ENCODE measurements at regions not wholly inside any gene's neighbourhood (a gene's known extent, or its start where the extent isn't known, plus 50 kb on each side); places are given as distances from the start of the nearest gene placed in this dataset.

GRCh38 chr2:118498943-118499342 lies 348.5 kb downstream of the EN1 start:
- DNase-seq = no peak

DNA sequence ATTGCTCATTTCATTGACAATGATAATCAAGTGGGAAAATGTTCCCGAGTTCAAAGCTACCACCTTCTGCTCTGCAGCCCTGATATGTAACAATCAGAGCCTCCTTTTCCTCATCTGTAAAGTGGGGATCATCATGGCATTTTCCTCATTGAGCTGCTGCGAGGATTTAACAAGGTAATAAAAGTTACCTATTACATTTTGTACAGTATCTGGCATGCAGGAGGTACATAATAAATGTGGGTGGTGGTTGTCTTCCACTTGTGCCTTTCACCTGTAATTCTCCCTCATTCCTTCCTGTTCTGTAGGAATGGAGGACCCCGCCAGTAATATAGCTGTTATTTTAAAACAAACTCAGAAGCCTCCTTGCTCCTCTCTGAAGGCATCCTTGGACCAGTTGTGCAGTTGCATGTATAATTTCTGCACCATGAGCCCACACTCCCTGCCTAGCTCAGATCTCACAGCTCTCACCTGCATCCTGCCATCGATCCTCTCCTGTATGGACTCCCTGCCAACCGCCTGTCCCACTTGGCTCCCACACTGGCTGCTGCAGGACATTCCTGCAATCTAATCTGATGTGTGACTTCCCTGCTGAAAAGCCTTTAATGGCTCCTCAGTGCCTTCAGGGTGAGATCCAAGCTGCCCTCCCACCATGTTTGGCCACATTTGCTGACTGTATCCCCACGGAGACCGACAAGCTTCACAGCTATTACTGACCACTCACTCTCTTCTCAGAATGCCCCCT lies 350.4 kb downstream of the EN1 start:
- no peak for DNase-seq

GRCh38 chr2:118496467-118496866 lies 351.0 kb downstream of the EN1 start:
- DNase-seq = no peak

DNA sequence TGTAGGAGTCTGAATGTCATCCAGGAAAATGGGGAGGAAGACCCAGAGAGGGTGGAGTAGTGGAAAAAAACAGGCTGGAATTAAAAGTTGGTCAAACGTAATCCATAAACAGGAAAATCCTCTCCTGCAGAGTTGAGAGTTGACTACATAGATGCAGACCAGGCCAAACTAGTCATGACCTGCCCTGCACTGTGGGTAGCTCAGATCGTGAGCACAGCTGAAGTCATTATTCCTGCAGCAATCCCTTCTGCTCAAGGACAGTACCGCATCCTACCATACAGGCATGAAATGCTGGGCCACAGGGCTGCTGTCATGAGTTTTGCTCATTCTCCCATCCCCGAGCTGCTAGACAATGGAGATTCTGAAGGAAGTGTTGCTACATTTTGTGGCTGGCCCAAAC lies 352.2 kb downstream of the EN1 start:
- DNase-seq = no peak

- no peak for DNase-seq
Measured at GRCh38 chr2:118493213-118493612, 354.2 kb downstream of the EN1 start.

DNA sequence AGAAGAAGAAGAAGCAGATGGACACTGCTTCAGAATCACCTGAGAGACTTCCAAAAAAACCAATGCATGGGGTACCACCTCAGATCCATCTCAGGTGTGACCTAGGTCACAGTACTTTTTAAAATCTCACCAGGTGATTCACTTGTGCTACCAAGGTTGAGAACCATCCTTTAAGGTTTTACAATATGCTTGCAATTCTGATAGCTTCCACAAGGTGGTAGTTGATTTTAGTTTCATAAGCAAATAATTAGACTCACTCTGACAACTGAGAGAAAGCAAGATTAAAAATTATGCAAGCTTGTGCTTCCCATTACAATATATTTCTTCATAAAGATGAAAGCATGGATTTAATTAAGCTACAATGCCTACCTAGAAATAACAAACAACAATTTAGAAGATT lies 355.1 kb downstream of the EN1 start:
- no peak for DNase-seq

GRCh38 chr2:118490330-118490729 lies 357.1 kb downstream of the EN1 start:
- no peak for DNase-seq

DNA sequence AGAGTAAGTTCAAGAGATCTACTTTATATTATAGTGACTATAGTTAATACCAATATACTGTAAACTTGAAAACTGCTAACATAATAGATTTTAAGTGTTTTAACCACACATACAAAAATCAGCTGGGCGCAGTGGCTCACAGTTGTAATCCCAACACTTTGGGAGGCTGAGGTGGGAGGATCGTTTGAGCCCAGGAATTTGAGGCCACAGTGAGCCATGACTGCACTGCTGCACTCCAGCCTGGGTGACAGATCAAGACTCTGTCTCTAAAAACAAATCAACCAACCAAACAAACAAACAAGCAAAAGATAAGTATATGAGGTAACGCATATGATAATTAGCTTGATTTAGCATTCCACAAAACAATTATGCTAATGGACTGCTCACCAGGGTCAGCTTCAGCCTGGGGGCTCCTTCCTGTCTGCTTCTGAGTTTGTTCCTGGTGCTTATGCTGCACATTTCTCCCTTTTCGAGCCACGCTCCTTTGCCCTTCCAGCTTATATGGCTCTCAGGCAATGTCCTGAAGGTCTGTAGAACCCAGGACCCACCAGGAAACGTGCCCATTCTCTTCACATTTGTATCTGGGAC lies 357.6 kb downstream of the EN1 start:
- no peak for DNase-seq

- DNase-seq = no peak
Measured at GRCh38 chr2:118481299-118481698, 366.1 kb downstream of the EN1 start.

GRCh38 chr2:118479020-118479419 lies 368.4 kb downstream of the EN1 start:
- DNase-seq = no peak

DNA sequence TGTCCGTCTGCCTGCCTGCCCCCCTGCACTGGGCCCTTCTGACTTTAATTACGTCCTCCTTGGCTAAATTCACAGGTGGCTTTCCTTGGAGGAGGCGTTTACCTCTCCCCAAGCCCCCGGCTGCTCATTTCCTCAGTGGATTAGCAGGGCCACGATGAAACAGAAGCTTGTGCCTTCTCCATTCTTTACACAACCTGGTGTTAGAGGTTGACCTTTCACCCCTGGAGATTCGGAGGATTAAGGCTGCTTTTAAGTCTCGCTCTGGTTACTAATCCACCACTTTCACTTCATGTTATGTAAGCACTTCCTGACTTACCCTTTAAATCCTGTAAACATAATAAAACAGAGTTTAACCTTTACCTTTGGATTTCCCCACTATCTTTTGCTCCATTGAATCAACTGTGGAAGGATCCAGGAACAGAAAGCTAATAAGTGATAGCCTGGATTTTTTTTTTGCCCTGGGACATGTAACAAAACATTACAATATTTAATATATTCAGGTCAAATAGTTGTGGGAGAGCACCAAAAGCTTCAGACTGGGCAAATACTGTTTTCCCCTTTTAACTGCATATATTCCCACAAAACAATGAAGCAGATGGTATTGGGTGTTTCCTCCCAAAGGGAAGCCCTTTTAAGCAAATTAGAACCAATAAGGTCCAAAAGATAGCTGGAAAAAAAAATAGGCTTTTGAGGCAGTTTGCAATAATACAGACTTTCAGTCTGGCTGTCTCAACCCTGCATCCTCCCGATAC lies 370.2 kb downstream of the EN1 start:
- no peak for DNase-seq

DNA sequence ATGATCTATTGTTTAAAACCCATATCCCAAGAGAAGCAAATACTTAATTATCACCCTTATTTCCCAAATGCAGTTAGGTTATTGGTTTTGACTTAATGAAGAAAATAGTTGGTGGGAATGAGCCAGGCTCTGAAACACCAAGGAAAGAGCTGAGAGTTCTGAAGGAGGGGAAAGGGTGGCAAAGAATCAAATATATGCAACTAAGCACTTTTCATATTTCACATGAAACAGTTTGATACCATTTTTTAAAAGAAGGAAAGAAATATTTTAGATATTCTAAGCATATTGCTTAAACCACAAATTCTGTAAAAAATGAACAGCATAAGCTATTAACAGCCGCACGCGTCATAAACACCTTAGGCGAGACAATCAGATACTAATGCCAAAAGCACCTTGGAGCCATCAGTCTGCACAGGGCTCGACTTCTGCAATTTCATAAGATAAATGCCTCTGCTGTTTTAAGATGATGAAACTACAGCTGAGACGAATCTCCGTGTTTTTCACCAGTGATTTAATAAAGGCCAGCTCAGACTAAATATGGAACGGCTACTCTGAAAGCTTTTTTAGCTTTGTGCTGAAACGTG lies 371.7 kb downstream of the EN1 start:
- DNase-seq = no peak

DNA sequence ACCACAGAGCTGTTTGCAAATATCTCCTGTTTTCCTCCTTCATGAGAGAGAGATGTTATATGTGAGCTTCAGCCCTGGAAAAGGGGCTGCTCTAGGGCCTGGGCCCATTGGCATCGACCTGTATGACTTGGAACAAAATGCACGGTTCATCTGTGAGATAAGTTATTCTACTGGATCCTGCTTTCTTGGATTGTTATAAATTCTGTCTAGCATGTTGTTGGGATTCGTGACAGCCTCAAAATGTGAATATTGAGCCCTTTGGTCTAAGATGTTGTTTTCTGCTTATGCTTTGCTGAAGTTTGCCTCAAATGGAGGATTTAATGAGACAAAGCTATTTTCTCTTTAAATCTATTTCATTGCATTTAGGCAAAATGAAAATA lies 372.9 kb downstream of the EN1 start:
- no peak for DNase-seq

- no peak for DNase-seq
Measured at GRCh38 chr2:118473846-118474540, 373.5 kb downstream of the EN1 start.

GRCh38 chr2:118473241-118473640 lies 374.2 kb downstream of the EN1 start:
- no peak for DNase-seq

DNA sequence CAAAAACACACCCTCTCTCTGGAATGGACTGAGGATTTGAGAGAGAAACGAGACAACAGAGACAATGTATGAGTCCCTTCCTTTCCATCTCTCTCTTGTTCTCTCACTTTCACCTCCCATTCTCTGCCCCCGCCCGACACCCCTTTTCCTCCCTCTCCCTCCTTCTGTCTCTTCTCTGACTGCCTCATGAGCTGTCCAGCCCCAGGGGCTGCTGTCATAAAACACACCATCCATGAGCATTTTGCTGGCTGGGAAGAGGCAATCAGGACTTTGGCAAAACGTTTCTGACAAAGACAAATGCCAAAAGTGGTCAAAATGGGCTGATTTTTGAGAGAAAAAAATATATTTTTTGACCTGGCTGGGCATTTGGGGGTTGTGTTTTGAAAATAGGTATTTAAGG lies 377.2 kb downstream of the EN1 start:
- no peak for DNase-seq

DNA sequence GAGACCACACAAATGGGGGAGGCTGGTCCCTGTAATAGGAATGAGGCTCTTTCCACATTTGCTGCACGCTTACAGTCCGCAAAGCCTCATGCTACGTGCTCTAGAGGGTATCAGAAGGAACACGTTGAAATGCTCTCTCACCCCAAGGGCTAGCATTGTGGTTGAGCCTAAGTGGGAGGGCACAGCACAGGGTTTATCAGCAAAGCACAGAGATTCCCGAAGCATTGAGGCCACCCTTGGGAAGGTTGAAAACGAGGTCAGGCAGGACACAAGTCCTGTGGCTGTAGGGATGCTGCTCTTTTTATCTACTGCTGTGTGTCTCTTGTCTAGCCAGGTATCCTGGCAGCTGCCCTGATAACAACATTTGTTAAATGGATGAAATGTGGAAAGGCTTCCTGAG lies 378.3 kb downstream of the EN1 start:
- DNase-seq = no peak

GRCh38 chr2:118464546-118465265 lies 376.4 kb downstream of the INSIG2 start:
- DNase-seq = no peak

DNA sequence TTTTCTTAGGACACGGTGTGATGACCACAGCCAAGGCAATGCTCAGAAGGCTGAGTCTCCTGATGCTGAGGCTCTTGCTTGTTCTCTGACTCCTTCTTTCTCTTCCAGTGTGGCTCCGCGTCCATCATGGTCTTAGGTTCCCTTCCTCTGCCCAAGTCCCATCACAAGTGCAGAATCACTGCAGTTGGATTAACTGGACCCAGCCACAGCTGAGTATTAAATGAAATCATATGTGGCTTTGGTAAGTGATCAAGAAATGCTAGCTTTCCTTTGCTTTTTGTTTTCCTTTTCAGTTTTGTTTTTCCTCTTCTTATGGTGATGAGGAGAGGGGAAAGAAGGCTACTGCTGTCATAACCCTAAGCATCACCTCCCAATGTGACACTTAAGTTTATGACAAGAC lies 375.8 kb downstream of the INSIG2 start:
- DNase-seq = no peak

- no peak for DNase-seq
Measured at GRCh38 chr2:118460425-118460824, 372.2 kb downstream of the INSIG2 start.

GRCh38 chr2:118459426-118459825 lies 371.2 kb downstream of the INSIG2 start:
- no peak for DNase-seq

- no peak for DNase-seq
Measured at GRCh38 chr2:118457951-118458350, 369.7 kb downstream of the INSIG2 start.

- DNase-seq = no peak
Measured at GRCh38 chr2:118449401-118449800, 361.1 kb downstream of the INSIG2 start.

Measured in activated T-cell treated with anti-CD3 and anti-CD28 coated beads for 4 hours (primary cell).